Neural cell (in vitro differentiated cells): ENCODE measurements at regions not wholly inside any gene's neighbourhood (a gene's known extent, or its start where the extent isn't known, plus 50 kb on each side); places are given as distances from the start of the nearest gene placed in this dataset.

ENCODE experiments used
- H2AFZ ChIP-seq: fragments of 200-600, 300-800 bp; sonication (generic), shearing (Covaris generic); 2 replicates; pipeline ENCODE4 v1.6.0; 2014; ENCODE audit warnings: low read depth, mild to moderate bottlenecking, antibody characterized with exemption, low read length, moderate library complexity
- H3F3A ChIP-seq: fragments of 200-600 bp; shearing (Covaris generic); 2 replicates; pipeline ENCODE4 v1.6.1; 2016; ENCODE audit warnings: mild to moderate bottlenecking, moderate library complexity, mixed read lengths, antibody characterized with exemption, low read length; ENCODE audit not compliant: insufficient read depth, poor library complexity, severe bottlenecking
- H3K27ac ChIP-seq: fragments of 200-600, 300-800 bp; sonication (generic), shearing (Covaris generic); 2 replicates; pipeline ENCODE4 v1.5.1; 2014; ENCODE audit warnings: mild to moderate bottlenecking, low read length, moderate library complexity
- H3K27me3 ChIP-seq: fragments of 300-800, 200-600 bp; sonication (generic), shearing (Covaris generic); 2 replicates; pipeline ENCODE4 v1.6.0; 2014; ENCODE audit warnings: mild to moderate bottlenecking, low read depth, low read length, moderate library complexity; ENCODE audit not compliant: insufficient read depth
- H3K36me3 ChIP-seq: fragments of 300-800, 200-600 bp; sonication (generic), shearing (Covaris generic); 2 replicates; pipeline ENCODE4 v1.5.1; 2014; ENCODE audit warnings: mild to moderate bottlenecking, antibody characterized with exemption, low read length, moderate library complexity; ENCODE audit not compliant: insufficient read depth
- H3K4me2 ChIP-seq: fragments of 300-800, 200-600 bp; sonication (generic), shearing (Covaris generic); 2 replicates; pipeline ENCODE4 v1.6.0; 2014; ENCODE audit warnings: mild to moderate bottlenecking, low read length
- H3K4me3 ChIP-seq: fragments of 300-800, 200-600 bp; sonication (generic), shearing (Covaris generic); 2 replicates; pipeline ENCODE4 v1.5.1; 2014; ENCODE audit warnings: mild to moderate bottlenecking, low read length, moderate library complexity
- H3K79me2 ChIP-seq: fragments of 200-600 bp; shearing (Covaris generic); replicated peaks from 2 replicates; pipeline ENCODE4 v1.6.0; 2014; ENCODE audit warnings: mild to moderate bottlenecking, low read length, moderate library complexity; ENCODE audit not compliant: insufficient read depth
- H3K9ac ChIP-seq: fragments of 300-800, 200-600 bp; sonication (generic), shearing (Covaris generic); 2 replicates; pipeline ENCODE4 v1.6.1; 2016; ENCODE audit warnings: mild to moderate bottlenecking, low read length, mixed read lengths
- H3K9me2 ChIP-seq: fragments of 200-600 bp; shearing (Covaris generic); 2 replicates; pipeline ENCODE4 v1.6.1; 2016; ENCODE audit warnings: mild to moderate bottlenecking, low read length, mixed read lengths; ENCODE audit not compliant: insufficient read depth
- H3K9me3 ChIP-seq: fragments of 200-600, 300-800 bp; sonication (generic), shearing (Covaris generic); 2 replicates; pipeline ENCODE4 v1.6.1; 2016; ENCODE audit warnings: mild to moderate bottlenecking, mixed run types, low read length, moderate library complexity, mixed read lengths
- H4K20me1 ChIP-seq: fragments of 200-600 bp; shearing (Covaris generic); 2 replicates; pipeline ENCODE4 v1.6.1; 2016; ENCODE audit warnings: mild to moderate bottlenecking, mixed run types; ENCODE audit not compliant: insufficient read depth
- EP300 ChIP-seq: fragments of 450-650 bp; conservative IDR thresholded peaks from 2 replicates; pipeline ENCODE4 v1.6.1; 2014; ENCODE audit warnings: antibody characterized with exemption, mild to moderate bottlenecking, moderate library complexity; ENCODE audit not compliant: poor library complexity, severe bottlenecking
- EZH2 ChIP-seq: fragments of 200-600, 300-800 bp; shearing (Covaris generic), sonication (generic); IDR thresholded peaks from 2 replicates; pipeline ENCODE4 v1.6.1; 2014; ENCODE audit warnings: antibody characterized with exemption, low read length, borderline replicate concordance, mild to moderate bottlenecking; ENCODE audit not compliant: insufficient read depth, poor library complexity, severe bottlenecking
- MXI1 ChIP-seq: fragments of 450-650 bp; conservative IDR thresholded peaks from 2 replicates; pipeline ENCODE4 v1.6.1; 2014; ENCODE audit warnings: antibody characterized with exemption, mild to moderate bottlenecking; ENCODE audit not compliant: poor library complexity, severe bottlenecking
- POLR2AphosphoS5 ChIP-seq: IDR thresholded peaks from 2 replicates; pipeline ENCODE4 v1.6.1; 2012
- RAD21 ChIP-seq: fragments of 450-650 bp; conservative IDR thresholded peaks from 2 replicates; pipeline ENCODE4 v1.6.1; 2014; ENCODE audit warnings: antibody characterized with exemption, mild to moderate bottlenecking, moderate library complexity
- SMC3 ChIP-seq: fragments of 450-650 bp; conservative IDR thresholded peaks from 2 replicates; pipeline ENCODE4 v1.6.1; 2014; ENCODE audit warnings: antibody characterized with exemption, mild to moderate bottlenecking, moderate library complexity; ENCODE audit not compliant: poor library complexity
- TAF1 ChIP-seq: IDR thresholded peaks from 2 replicates; pipeline ENCODE4 v1.6.1; 2012; ENCODE audit warnings: low read depth
- TF ChIP-seq, protein P1 (sequence below): IDR thresholded peaks from 2 replicates; pipeline ENCODE4 v1.6.1; 2012; ENCODE audit warnings: borderline replicate concordance
- TF ChIP-seq, protein P2 (sequence below): fragments of 450-650 bp; IDR thresholded peaks from 2 replicates; pipeline ENCODE4 v1.5.1; 2014; ENCODE audit warnings: antibody characterized with exemption, mild to moderate bottlenecking, moderate library complexity; ENCODE audit not compliant: poor library complexity, severe bottlenecking

DNA sequence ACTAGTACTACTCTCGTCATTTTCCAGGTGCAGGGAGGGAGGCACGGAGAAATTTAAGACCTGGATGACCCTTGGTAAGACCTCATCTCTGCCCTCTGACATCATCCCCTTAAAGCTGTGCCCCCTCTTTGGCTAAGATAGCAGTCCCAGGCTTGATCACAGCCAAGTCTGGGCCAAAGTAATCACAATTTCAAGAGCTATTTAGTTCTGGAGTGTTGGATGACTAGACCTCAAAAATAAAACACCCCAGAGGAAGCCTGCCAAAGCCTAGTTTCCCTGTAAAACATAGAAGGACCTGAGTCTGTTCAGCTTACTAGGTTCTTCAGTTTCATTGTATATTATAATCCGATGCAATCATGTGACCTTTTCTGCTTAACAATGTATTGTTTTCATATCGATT lies 144.6 kb upstream of the ARHGEF9 start:
- Histone ChIP-seq H3K4me2 (no peak overlapping the region), H2AFZ (no peak overlapping the region), H3F3A (no peaks in the 10 kb centered on the region), H3K27ac (no peak overlapping the region), H3K9me2 (no peaks in the 10 kb centered on the region), H3K9me3 (no peaks in the 10 kb centered on the region), H3K36me3 (no peaks in the 10 kb centered on the region), H3K79me2 (no peaks in the 10 kb centered on the region), H4K20me1 (no peaks in the 10 kb centered on the region), H3K9ac (no peak overlapping the region), H3K4me3 (no peak overlapping the region), H3K27me3 (no peaks in the 10 kb centered on the region)
- no peak for TF ChIP-seq RAD21
- TF ChIP-seq, protein P1, sequence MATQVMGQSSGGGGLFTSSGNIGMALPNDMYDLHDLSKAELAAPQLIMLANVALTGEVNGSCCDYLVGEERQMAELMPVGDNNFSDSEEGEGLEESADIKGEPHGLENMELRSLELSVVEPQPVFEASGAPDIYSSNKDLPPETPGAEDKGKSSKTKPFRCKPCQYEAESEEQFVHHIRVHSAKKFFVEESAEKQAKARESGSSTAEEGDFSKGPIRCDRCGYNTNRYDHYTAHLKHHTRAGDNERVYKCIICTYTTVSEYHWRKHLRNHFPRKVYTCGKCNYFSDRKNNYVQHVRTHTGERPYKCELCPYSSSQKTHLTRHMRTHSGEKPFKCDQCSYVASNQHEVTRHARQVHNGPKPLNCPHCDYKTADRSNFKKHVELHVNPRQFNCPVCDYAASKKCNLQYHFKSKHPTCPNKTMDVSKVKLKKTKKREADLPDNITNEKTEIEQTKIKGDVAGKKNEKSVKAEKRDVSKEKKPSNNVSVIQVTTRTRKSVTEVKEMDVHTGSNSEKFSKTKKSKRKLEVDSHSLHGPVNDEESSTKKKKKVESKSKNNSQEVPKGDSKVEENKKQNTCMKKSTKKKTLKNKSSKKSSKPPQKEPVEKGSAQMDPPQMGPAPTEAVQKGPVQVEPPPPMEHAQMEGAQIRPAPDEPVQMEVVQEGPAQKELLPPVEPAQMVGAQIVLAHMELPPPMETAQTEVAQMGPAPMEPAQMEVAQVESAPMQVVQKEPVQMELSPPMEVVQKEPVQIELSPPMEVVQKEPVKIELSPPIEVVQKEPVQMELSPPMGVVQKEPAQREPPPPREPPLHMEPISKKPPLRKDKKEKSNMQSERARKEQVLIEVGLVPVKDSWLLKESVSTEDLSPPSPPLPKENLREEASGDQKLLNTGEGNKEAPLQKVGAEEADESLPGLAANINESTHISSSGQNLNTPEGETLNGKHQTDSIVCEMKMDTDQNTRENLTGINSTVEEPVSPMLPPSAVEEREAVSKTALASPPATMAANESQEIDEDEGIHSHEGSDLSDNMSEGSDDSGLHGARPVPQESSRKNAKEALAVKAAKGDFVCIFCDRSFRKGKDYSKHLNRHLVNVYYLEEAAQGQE = no peak
- no peak for TF ChIP-seq EZH2
- TF ChIP-seq EP300 = no peak
- no peak for TF ChIP-seq MXI1
- TF ChIP-seq, protein P2, sequence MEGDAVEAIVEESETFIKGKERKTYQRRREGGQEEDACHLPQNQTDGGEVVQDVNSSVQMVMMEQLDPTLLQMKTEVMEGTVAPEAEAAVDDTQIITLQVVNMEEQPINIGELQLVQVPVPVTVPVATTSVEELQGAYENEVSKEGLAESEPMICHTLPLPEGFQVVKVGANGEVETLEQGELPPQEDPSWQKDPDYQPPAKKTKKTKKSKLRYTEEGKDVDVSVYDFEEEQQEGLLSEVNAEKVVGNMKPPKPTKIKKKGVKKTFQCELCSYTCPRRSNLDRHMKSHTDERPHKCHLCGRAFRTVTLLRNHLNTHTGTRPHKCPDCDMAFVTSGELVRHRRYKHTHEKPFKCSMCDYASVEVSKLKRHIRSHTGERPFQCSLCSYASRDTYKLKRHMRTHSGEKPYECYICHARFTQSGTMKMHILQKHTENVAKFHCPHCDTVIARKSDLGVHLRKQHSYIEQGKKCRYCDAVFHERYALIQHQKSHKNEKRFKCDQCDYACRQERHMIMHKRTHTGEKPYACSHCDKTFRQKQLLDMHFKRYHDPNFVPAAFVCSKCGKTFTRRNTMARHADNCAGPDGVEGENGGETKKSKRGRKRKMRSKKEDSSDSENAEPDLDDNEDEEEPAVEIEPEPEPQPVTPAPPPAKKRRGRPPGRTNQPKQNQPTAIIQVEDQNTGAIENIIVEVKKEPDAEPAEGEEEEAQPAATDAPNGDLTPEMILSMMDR = no peak

DNA sequence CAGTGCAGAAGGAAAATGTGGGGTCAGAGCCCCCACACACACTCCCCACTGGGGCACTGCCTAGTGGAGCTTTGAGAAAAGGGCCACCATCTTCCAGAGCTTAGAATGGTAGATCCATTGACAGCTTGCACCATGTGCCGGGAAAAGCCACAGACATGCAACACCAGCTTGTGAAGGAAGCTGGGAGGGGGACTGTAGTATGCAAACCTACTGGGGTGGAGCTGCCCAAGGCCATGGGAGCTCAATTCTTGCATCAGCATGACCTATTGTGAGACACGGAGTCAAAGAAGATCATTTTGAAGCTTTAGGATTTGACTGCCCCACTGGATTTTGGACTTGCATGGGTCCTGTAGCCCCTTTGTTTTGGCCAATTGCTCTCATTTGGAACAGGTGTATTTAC lies 142.8 kb upstream of the ARHGEF9 start:
- H3K27ac ChIP-seq = no peak overlapping the region
- no peak overlapping the region for H3K4me3 ChIP-seq
- no peaks in the 10 kb centered on the region for H3K36me3 ChIP-seq
- H3F3A ChIP-seq = no peaks in the 10 kb centered on the region
- H3K79me2 ChIP-seq = no peaks in the 10 kb centered on the region
- no peak overlapping the region for H3K9ac ChIP-seq
- H2AFZ ChIP-seq = no peak overlapping the region
- no peaks in the 10 kb centered on the region for H3K27me3 ChIP-seq
- H4K20me1 ChIP-seq = no peaks in the 10 kb centered on the region
- H3K9me3 ChIP-seq = no peaks in the 10 kb centered on the region
- H3K4me2 ChIP-seq = no peak overlapping the region
- TF ChIP-seq RAD21 (no peak), EP300 (no peak), EZH2 (no peak), TAF1 (no peak), SMC3 (no peak), POLR2AphosphoS5 (no peak), MXI1 (no peak)
- TF ChIP-seq, protein P1 = no peak
- TF ChIP-seq, protein P2 = no peak
- H3K9me2 ChIP-seq = no peaks in the 10 kb centered on the region
